ENCODE measurements at regions not wholly inside any gene's neighbourhood (a gene's known extent, or its start where the extent isn't known, plus 50 kb on each side); places are given as distances from the start of the nearest gene placed in this dataset.

- Histone ChIP-seq H2AFZ (no peak overlapping the region), H3K27ac (ENCODE audit: low read depth) (peak overlapping the region; percentile 84), H3K4me2 (no peak overlapping the region), H3K36me3 (ENCODE audit: insufficient read depth) (peaks cover 9% of the 10 kb centered on the region; the same call in 1 of the 2 replicates), H3K79me2 (replicated peaks; ENCODE audit: insufficient read depth) (peaks cover 39% of the 10 kb centered on the region), H3K9me2 (ENCODE audit: insufficient read depth) (no peaks in the 10 kb centered on the region), H3K27me3 (ENCODE audit: insufficient read depth) (no peaks in the 10 kb centered on the region), H3K4me1 (ENCODE audit: insufficient read depth) (no peaks in the 10 kb centered on the region; the same call in 1 of the 2 replicates), H3K4me3 (no peak overlapping the region), H4K20me1 (replicated peaks; ENCODE audit: insufficient read depth) (peaks cover 10% of the 10 kb centered on the region; the same call in 1 of the 2 replicates), H3F3A (replicated peaks; ENCODE audit: low read depth) (peaks cover 5% of the 10 kb centered on the region; the same call in 1 of the 2 replicates)
- H3K9me3 Mint-ChIP-seq, result no peaks in the 10 kb centered on the region
- H3K27ac Mint-ChIP-seq, result peak overlapping the region; percentile 28; the same call in 1 of the 2 replicates
- H3K27me3 Mint-ChIP-seq (ENCODE audit: insufficient read depth, low read depth, poor library complexity), result peaks cover 6% of the 10 kb centered on the region
- peaks cover 23% of the 10 kb centered on the region for H3K36me3 Mint-ChIP-seq (ENCODE audit: low read depth)
- no peak overlapping the region for H3K4me3 Mint-ChIP-seq
- DNase-seq (ENCODE audit: low spot score) (peak; percentile 57), ATAC-seq (peak; percentile 52)
- TF ChIP-seq, protein P1, sequence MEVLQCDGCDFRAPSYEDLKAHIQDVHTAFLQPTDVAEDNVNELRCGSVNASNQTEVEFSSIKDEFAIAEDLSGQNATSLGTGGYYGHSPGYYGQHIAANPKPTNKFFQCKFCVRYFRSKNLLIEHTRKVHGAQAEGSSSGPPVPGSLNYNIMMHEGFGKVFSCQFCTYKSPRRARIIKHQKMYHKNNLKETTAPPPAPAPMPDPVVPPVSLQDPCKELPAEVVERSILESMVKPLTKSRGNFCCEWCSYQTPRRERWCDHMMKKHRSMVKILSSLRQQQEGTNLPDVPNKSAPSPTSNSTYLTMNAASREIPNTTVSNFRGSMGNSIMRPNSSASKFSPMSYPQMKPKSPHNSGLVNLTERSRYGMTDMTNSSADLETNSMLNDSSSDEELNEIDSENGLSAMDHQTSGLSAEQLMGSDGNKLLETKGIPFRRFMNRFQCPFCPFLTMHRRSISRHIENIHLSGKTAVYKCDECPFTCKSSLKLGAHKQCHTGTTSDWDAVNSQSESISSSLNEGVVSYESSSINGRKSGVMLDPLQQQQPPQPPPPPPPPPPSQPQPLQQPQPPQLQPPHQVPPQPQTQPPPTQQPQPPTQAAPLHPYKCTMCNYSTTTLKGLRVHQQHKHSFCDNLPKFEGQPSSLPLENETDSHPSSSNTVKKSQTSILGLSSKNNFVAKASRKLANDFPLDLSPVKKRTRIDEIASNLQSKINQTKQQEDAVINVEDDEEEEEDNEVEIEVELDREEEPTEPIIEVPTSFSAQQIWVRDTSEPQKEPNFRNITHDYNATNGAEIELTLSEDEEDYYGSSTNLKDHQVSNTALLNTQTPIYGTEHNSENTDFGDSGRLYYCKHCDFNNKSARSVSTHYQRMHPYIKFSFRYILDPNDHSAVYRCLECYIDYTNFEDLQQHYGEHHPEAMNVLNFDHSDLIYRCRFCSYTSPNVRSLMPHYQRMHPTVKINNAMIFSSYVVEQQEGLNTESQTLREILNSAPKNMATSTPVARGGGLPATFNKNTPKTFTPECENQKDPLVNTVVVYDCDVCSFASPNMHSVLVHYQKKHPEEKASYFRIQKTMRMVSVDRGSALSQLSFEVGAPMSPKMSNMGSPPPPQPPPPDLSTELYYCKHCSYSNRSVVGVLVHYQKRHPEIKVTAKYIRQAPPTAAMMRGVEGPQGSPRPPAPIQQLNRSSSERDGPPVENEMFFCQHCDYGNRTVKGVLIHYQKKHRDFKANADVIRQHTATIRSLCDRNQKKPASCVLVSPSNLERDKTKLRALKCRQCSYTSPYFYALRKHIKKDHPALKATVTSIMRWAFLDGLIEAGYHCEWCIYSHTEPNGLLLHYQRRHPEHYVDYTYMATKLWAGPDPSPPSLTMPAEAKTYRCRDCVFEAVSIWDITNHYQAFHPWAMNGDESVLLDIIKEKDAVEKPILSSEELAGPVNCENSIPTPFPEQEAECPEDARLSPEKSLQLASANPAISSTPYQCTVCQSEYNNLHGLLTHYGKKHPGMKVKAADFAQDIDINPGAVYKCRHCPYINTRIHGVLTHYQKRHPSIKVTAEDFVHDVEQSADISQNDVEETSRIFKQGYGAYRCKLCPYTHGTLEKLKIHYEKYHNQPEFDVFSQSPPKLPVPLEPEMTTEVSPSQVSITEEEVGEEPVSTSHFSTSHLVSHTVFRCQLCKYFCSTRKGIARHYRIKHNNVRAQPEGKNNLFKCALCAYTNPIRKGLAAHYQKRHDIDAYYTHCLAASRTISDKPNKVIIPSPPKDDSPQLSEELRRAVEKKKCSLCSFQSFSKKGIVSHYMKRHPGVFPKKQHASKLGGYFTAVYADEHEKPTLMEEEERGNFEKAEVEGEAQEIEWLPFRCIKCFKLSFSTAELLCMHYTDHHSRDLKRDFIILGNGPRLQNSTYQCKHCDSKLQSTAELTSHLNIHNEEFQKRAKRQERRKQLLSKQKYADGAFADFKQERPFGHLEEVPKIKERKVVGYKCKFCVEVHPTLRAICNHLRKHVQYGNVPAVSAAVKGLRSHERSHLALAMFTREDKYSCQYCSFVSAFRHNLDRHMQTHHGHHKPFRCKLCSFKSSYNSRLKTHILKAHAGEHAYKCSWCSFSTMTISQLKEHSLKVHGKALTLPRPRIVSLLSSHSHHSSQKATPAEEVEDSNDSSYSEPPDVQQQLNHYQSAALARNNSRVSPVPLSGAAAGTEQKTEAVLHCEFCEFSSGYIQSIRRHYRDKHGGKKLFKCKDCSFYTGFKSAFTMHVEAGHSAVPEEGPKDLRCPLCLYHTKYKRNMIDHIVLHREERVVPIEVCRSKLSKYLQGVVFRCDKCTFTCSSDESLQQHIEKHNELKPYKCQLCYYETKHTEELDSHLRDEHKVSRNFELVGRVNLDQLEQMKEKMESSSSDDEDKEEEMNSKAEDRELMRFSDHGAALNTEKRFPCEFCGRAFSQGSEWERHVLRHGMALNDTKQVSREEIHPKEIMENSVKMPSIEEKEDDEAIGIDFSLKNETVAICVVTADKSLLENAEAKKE (CRISPR knock-in tag; IDR thresholded peaks at IDR 0.05), result no peak
- H3K4me1 Mint-ChIP-seq, result peaks cover 7% of the 10 kb centered on the region
Observed at GRCh38 chr7:66558660-66559465, 69.8 kb upstream of the KCTD7 start.

DNA sequence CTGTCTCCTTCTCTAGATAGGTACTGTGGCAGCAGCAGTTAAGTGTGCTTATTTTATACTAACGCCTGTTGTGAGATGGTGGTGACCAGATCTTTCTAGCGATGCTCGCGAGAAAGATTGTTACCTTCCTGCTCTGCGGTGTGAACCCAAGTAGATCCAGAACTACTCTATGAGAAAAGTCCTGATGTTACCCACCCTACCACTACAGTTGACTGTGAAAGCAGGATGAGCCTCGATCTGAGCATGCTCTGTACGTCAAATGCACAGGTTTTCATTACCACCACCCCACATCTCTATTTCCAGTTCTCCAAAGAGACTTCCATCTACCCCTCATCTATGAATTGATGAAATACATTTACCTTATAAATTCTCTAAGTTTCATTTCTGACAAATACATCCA, 64.6 kb upstream of the KCTD7 start:
- H3K27ac ChIP-seq (ENCODE audit: low read depth), result no peak overlapping the region
- H3K36me3 Mint-ChIP-seq (ENCODE audit: low read depth), result peaks cover 26% of the 10 kb centered on the region
- peaks cover 2% of the 10 kb centered on the region; the same call in 1 of the 2 replicates for H3K4me1 ChIP-seq (ENCODE audit: insufficient read depth)
- H4K20me1 ChIP-seq (replicated peaks; ENCODE audit: insufficient read depth), result peaks cover 27% of the 10 kb centered on the region; the same call in 1 of the 2 replicates
- no peaks in the 10 kb centered on the region for H3K9me3 Mint-ChIP-seq
- ATAC-seq (no peak), DNase-seq (ENCODE audit: low spot score) (no peak)
- H3K4me3 Mint-ChIP-seq, result no peak overlapping the region
- H3K4me3 ChIP-seq, result no peak overlapping the region
- H3F3A ChIP-seq (replicated peaks; ENCODE audit: low read depth), result peaks cover 5% of the 10 kb centered on the region; the same call in 1 of the 2 replicates
- H3K4me1 Mint-ChIP-seq, result no peaks in the 10 kb centered on the region; the same call in 2 of the 3 replicates
- H3K27ac Mint-ChIP-seq, result no peak overlapping the region
- H3K27me3 ChIP-seq (ENCODE audit: insufficient read depth), result no peaks in the 10 kb centered on the region
- peaks cover 86% of the 10 kb centered on the region for H3K79me2 ChIP-seq (replicated peaks; ENCODE audit: insufficient read depth)
- no peaks in the 10 kb centered on the region for H3K36me3 ChIP-seq (ENCODE audit: insufficient read depth)
- H3K27me3 Mint-ChIP-seq (ENCODE audit: insufficient read depth, low read depth, poor library complexity), result no peaks in the 10 kb centered on the region
- H2AFZ ChIP-seq, result no peak overlapping the region
- H3K9me2 ChIP-seq (ENCODE audit: insufficient read depth), result no peaks in the 10 kb centered on the region
- no peak overlapping the region for H3K4me2 ChIP-seq
- TF ChIP-seq CREB1 (CRISPR knock-in tag; IDR thresholded peaks at IDR 0.05; ENCODE audit: low read depth), result no peak
- TF ChIP-seq EZH2 (IDR thresholded peaks at IDR 0.05; ENCODE audit: low read depth, unreplicated experiment), result no peak
- no peak for TF ChIP-seq STAT1 (IDR thresholded peaks at IDR 0.05; ENCODE audit: unreplicated experiment)
- TF ChIP-seq, protein P2, sequence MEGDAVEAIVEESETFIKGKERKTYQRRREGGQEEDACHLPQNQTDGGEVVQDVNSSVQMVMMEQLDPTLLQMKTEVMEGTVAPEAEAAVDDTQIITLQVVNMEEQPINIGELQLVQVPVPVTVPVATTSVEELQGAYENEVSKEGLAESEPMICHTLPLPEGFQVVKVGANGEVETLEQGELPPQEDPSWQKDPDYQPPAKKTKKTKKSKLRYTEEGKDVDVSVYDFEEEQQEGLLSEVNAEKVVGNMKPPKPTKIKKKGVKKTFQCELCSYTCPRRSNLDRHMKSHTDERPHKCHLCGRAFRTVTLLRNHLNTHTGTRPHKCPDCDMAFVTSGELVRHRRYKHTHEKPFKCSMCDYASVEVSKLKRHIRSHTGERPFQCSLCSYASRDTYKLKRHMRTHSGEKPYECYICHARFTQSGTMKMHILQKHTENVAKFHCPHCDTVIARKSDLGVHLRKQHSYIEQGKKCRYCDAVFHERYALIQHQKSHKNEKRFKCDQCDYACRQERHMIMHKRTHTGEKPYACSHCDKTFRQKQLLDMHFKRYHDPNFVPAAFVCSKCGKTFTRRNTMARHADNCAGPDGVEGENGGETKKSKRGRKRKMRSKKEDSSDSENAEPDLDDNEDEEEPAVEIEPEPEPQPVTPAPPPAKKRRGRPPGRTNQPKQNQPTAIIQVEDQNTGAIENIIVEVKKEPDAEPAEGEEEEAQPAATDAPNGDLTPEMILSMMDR (conservative IDR thresholded peaks at IDR 0.05; ENCODE audit: low read depth in 2 of 2), result no peak
- TF ChIP-seq ZNF114 (CRISPR knock-in tag; IDR thresholded peaks at IDR 0.05), result no peak
- TF ChIP-seq EZH2phosphoT487 (IDR thresholded peaks at IDR 0.05; ENCODE audit: unreplicated experiment), result no peak
- TF ChIP-seq REST (IDR thresholded peaks at IDR 0.05; ENCODE audit: unreplicated experiment), result no peak
- no peak for TF ChIP-seq POLR2AphosphoS5 (IDR thresholded peaks at IDR 0.05; ENCODE audit: low read depth)
